HL-60 (cell line): ENCODE measurements at regions not wholly inside any gene's neighbourhood (a gene's known extent, or its start where the extent isn't known, plus 50 kb on each side); places are given as distances from the start of the nearest gene placed in this dataset.

Source experiments
- GABPA ChIP-seq: IDR thresholded peaks from 2 replicates; pipeline ENCODE4 v1.6.1; 2012; ENCODE audit warnings: low read depth
- POLR2AphosphoS5 ChIP-seq: IDR thresholded peaks from 2 replicates; pipeline ENCODE4 v1.6.1; 2012; ENCODE audit warnings: low read depth
- TF ChIP-seq, protein P1 (sequence below): IDR thresholded peaks from one replicate; pipeline ENCODE4 v1.5.1; 2011; ENCODE audit warnings: low read length, control low read depth, inconsistent platforms; ENCODE audit not compliant: insufficient read depth
- TF ChIP-seq, protein P2 (sequence below): IDR thresholded peaks from 2 replicates; pipeline ENCODE4 v1.6.1; 2012; ENCODE audit warnings: low read depth; ENCODE audit not compliant: insufficient replicate concordance

DNA sequence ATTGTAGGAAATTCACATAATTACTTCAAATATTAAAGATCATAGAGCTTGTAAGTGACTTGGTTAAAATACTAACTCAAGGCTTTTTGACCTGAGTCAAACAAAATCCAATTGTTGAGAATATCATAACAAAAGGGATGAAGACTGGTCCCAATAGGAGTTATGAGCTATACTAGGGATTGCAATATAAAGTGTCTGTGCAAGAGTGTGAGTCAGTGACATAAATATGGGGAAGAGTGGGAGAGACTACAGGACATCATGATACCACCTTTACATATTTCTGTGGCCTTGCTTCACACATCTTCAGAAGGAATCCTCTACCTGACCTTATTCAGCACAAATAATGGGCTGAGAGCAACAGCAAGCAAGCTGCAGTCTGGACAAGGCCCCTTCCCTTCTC, 180.9 kb upstream of the SLC24A2 start:
- TF ChIP-seq, protein P1, sequence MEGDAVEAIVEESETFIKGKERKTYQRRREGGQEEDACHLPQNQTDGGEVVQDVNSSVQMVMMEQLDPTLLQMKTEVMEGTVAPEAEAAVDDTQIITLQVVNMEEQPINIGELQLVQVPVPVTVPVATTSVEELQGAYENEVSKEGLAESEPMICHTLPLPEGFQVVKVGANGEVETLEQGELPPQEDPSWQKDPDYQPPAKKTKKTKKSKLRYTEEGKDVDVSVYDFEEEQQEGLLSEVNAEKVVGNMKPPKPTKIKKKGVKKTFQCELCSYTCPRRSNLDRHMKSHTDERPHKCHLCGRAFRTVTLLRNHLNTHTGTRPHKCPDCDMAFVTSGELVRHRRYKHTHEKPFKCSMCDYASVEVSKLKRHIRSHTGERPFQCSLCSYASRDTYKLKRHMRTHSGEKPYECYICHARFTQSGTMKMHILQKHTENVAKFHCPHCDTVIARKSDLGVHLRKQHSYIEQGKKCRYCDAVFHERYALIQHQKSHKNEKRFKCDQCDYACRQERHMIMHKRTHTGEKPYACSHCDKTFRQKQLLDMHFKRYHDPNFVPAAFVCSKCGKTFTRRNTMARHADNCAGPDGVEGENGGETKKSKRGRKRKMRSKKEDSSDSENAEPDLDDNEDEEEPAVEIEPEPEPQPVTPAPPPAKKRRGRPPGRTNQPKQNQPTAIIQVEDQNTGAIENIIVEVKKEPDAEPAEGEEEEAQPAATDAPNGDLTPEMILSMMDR: no peak
- TF ChIP-seq POLR2AphosphoS5 (no peak), GABPA (no peak)
- TF ChIP-seq, protein P2, sequence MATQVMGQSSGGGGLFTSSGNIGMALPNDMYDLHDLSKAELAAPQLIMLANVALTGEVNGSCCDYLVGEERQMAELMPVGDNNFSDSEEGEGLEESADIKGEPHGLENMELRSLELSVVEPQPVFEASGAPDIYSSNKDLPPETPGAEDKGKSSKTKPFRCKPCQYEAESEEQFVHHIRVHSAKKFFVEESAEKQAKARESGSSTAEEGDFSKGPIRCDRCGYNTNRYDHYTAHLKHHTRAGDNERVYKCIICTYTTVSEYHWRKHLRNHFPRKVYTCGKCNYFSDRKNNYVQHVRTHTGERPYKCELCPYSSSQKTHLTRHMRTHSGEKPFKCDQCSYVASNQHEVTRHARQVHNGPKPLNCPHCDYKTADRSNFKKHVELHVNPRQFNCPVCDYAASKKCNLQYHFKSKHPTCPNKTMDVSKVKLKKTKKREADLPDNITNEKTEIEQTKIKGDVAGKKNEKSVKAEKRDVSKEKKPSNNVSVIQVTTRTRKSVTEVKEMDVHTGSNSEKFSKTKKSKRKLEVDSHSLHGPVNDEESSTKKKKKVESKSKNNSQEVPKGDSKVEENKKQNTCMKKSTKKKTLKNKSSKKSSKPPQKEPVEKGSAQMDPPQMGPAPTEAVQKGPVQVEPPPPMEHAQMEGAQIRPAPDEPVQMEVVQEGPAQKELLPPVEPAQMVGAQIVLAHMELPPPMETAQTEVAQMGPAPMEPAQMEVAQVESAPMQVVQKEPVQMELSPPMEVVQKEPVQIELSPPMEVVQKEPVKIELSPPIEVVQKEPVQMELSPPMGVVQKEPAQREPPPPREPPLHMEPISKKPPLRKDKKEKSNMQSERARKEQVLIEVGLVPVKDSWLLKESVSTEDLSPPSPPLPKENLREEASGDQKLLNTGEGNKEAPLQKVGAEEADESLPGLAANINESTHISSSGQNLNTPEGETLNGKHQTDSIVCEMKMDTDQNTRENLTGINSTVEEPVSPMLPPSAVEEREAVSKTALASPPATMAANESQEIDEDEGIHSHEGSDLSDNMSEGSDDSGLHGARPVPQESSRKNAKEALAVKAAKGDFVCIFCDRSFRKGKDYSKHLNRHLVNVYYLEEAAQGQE: no peak
